ENCODE measurements at regions not wholly inside any gene's neighbourhood (a gene's known extent, or its start where the extent isn't known, plus 50 kb on each side); places are given as distances from the start of the nearest gene placed in this dataset.

DNA sequence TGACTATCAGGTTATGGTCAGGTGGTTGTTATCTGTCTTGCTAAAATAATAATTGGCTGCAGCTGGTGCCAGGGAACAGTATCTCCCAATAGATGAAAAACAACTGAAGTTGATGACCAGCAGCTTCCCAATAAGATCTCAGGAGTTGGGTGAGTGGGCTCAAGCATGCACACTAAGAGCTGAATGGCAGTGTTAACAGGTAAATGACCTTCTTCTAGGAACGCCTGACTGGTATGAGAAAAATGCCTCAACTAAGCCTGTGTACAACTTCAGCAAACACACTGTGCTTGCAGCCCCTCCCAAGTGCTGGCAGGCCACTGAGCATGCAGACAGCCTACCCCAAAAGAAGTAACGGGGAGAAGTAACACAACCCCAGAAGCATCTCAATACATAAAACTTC, 636.9 kb downstream of the ACTR3B start:
- no peaks in the 10 kb centered on the region for H3K4me1 Mint-ChIP-seq
- ChIA-PET POLR2A (no interaction called here), CTCF (no interaction called here)
- H3K4me3 Mint-ChIP-seq: no peak overlapping the region
- no peak overlapping the region for H3K27ac Mint-ChIP-seq
- no peak for ATAC-seq
- no peak for TF ChIP-seq ESRRA (CRISPR knock-in tag; IDR thresholded peaks at IDR 0.05; ENCODE audit: borderline replicate concordance)
- H3K9me3 Mint-ChIP-seq: peaks cover 90% of the 10 kb centered on the region
- peaks cover 71% of the 10 kb centered on the region for H3K36me3 Mint-ChIP-seq
- no peak for DNase-seq (ENCODE audit: low spot score)
- peaks cover 4% of the 10 kb centered on the region for H3K27me3 Mint-ChIP-seq (ENCODE audit: low read depth)

GRCh38 chr7:153397459-153397858, 637.9 kb downstream of the ACTR3B start:
- Mint-ChIP-seq H3K36me3 (peaks cover 73% of the 10 kb centered on the region), H3K4me1 (no peaks in the 10 kb centered on the region), H3K9me3 (peaks cover 90% of the 10 kb centered on the region), H3K4me3 (no peak overlapping the region), H3K27ac (no peak overlapping the region), H3K27me3 (ENCODE audit: low read depth) (no peaks in the 10 kb centered on the region; the same call in 1 of the 2 replicates)
- ChIA-PET POLR2A (no interaction called here), CTCF (no interaction called here)
- ATAC-seq (no peak), DNase-seq (ENCODE audit: low spot score) (no peak)
- TF ChIP-seq, protein P1, sequence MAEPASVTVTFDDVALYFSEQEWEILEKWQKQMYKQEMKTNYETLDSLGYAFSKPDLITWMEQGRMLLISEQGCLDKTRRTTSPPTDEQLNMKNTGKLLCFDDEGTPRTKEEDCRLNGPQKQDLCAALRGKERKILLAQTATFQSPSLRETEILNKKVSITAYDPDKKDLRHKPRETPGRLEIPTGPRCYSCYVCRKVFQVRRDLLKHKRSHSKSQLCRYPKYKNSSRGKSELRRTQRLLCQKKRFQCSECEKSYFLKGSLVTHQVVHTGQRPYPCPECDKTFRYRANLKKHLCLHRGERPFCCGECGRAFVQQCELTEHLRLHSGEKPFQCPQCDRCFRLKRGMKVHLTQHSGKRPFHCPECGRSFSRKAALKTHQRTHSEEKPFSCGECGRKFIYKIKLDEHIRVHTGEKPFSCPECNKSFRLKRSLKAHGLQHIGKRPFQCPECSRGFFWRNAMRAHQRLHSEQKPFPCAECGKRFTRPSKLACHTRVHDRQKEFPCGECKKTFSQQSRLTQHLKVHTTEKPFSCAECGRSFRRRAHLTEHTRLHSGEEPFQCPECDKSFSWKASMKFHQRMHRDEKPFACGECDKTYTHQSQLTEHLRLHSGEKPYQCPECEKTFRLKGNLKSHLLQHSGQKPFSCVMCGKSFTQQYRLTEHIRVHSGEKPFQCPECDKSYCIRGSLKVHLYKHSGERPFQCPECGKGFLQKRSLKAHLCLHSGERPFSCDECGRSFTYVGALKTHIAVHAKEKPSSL (CRISPR knock-in tag; conservative IDR thresholded peaks at IDR 0.05): no peak
- TF ChIP-seq, protein P2, sequence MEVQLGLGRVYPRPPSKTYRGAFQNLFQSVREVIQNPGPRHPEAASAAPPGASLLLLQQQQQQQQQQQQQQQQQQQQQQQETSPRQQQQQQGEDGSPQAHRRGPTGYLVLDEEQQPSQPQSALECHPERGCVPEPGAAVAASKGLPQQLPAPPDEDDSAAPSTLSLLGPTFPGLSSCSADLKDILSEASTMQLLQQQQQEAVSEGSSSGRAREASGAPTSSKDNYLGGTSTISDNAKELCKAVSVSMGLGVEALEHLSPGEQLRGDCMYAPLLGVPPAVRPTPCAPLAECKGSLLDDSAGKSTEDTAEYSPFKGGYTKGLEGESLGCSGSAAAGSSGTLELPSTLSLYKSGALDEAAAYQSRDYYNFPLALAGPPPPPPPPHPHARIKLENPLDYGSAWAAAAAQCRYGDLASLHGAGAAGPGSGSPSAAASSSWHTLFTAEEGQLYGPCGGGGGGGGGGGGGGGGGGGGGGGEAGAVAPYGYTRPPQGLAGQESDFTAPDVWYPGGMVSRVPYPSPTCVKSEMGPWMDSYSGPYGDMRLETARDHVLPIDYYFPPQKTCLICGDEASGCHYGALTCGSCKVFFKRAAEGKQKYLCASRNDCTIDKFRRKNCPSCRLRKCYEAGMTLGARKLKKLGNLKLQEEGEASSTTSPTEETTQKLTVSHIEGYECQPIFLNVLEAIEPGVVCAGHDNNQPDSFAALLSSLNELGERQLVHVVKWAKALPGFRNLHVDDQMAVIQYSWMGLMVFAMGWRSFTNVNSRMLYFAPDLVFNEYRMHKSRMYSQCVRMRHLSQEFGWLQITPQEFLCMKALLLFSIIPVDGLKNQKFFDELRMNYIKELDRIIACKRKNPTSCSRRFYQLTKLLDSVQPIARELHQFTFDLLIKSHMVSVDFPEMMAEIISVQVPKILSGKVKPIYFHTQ (CRISPR knock-in tag; IDR thresholded peaks at IDR 0.05): no peak
- TF ChIP-seq ZNF396 (CRISPR knock-in tag; IDR thresholded peaks at IDR 0.05; ENCODE audit: borderline replicate concordance): no peak
- TF ChIP-seq, protein P3, sequence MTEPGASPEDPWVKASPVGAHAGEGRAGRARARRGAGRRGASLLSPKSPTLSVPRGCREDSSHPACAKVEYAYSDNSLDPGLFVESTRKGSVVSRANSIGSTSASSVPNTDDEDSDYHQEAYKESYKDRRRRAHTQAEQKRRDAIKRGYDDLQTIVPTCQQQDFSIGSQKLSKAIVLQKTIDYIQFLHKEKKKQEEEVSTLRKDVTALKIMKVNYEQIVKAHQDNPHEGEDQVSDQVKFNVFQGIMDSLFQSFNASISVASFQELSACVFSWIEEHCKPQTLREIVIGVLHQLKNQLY (CRISPR knock-in tag; IDR thresholded peaks at IDR 0.05): no peak
- no peak for TF ChIP-seq ZNF121 (CRISPR knock-in tag; IDR thresholded peaks at IDR 0.05)
- TF ChIP-seq ZNF232 (CRISPR knock-in tag; IDR thresholded peaks at IDR 0.05): no peak
- no peak for TF ChIP-seq SMAD4 (CRISPR knock-in tag; IDR thresholded peaks at IDR 0.05)

DNA sequence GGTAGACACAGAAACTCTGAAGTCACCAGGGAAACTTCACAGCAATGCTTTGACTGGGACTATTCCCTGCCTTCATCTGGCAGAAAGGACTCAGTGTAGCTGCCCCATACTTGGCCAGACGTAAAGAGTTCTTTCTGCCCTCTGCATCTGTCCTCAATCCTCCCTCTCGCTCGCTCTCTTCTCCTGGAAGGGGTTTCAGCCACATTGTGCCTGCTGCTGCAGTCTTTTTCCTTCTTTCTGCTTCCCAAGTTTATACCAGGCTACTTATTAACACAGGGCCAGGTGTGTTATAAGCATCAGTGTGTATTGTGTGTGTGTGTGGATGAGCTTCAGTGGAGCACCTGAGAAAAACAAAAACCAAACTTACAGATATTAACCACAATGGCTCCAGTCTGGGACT, 638.4 kb downstream of the ACTR3B start:
- ATAC-seq (no peak), DNase-seq (ENCODE audit: low spot score) (no peak)
- no peak overlapping the region for H3K4me3 Mint-ChIP-seq
- POLR2A ChIA-PET: no interaction called here
- CTCF ChIA-PET: no interaction called here
- H3K27ac Mint-ChIP-seq: no peak overlapping the region
- TF ChIP-seq NFATC4 (CRISPR knock-in tag; IDR thresholded peaks at IDR 0.05) (no peak), ZNF423 (CRISPR knock-in tag; IDR thresholded peaks at IDR 0.05) (no peak), KAT7 (CRISPR knock-in tag; IDR thresholded peaks at IDR 0.05; ENCODE audit: borderline replicate concordance) (no peak)
- H3K4me1 Mint-ChIP-seq: no peaks in the 10 kb centered on the region
- H3K9me3 Mint-ChIP-seq: peaks cover 92% of the 10 kb centered on the region
- peaks cover 77% of the 10 kb centered on the region for H3K36me3 Mint-ChIP-seq
- no peaks in the 10 kb centered on the region; the same call in 1 of the 2 replicates for H3K27me3 Mint-ChIP-seq (ENCODE audit: low read depth)

DNA sequence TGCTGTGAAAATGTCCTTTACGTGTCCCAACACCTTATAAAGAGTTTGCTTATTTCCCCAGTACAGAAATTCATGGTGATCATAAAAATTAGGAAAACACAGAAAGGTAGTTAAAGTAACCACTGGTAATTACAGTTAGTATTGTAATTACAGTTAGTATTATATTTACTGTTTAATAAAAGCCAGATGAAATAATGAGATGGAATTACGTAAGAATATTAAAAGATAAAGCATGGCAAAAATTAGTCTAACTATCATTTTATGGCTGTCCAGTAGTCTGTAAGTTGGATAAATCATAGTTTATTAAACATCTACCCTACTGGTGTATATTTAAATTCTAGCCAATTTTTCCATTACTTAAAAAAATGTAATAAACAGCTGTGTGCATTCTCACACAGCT, 638.8 kb downstream of the ACTR3B start:
- ChIA-PET POLR2A (no interaction called here), CTCF (no interaction called here)
- no peaks in the 10 kb centered on the region for H3K4me1 Mint-ChIP-seq
- no peaks in the 10 kb centered on the region; the same call in 1 of the 2 replicates for H3K27me3 Mint-ChIP-seq (ENCODE audit: low read depth)
- H3K27ac Mint-ChIP-seq: no peak overlapping the region
- peaks cover 92% of the 10 kb centered on the region for H3K9me3 Mint-ChIP-seq
- H3K36me3 Mint-ChIP-seq: peaks cover 75% of the 10 kb centered on the region
- DNase-seq (ENCODE audit: low spot score) (no peak), ATAC-seq (no peak)
- H3K4me3 Mint-ChIP-seq: no peak overlapping the region
- TF ChIP-seq, protein P4, sequence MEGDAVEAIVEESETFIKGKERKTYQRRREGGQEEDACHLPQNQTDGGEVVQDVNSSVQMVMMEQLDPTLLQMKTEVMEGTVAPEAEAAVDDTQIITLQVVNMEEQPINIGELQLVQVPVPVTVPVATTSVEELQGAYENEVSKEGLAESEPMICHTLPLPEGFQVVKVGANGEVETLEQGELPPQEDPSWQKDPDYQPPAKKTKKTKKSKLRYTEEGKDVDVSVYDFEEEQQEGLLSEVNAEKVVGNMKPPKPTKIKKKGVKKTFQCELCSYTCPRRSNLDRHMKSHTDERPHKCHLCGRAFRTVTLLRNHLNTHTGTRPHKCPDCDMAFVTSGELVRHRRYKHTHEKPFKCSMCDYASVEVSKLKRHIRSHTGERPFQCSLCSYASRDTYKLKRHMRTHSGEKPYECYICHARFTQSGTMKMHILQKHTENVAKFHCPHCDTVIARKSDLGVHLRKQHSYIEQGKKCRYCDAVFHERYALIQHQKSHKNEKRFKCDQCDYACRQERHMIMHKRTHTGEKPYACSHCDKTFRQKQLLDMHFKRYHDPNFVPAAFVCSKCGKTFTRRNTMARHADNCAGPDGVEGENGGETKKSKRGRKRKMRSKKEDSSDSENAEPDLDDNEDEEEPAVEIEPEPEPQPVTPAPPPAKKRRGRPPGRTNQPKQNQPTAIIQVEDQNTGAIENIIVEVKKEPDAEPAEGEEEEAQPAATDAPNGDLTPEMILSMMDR (IDR thresholded peaks at IDR 0.05): no peak
- TF ChIP-seq, protein P5, sequence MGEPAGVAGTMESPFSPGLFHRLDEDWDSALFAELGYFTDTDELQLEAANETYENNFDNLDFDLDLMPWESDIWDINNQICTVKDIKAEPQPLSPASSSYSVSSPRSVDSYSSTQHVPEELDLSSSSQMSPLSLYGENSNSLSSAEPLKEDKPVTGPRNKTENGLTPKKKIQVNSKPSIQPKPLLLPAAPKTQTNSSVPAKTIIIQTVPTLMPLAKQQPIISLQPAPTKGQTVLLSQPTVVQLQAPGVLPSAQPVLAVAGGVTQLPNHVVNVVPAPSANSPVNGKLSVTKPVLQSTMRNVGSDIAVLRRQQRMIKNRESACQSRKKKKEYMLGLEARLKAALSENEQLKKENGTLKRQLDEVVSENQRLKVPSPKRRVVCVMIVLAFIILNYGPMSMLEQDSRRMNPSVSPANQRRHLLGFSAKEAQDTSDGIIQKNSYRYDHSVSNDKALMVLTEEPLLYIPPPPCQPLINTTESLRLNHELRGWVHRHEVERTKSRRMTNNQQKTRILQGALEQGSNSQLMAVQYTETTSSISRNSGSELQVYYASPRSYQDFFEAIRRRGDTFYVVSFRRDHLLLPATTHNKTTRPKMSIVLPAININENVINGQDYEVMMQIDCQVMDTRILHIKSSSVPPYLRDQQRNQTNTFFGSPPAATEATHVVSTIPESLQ (CRISPR knock-in tag; IDR thresholded peaks at IDR 0.05): no peak
- no peak for TF ChIP-seq IRF1 (CRISPR knock-in tag; IDR thresholded peaks at IDR 0.05)
- TF ChIP-seq NR1H2 (CRISPR knock-in tag; IDR thresholded peaks at IDR 0.05): no peak
- no peak for TF ChIP-seq ZNF138 (CRISPR knock-in tag; conservative IDR thresholded peaks at IDR 0.05)
- no peak for TF ChIP-seq MXD4 (CRISPR knock-in tag; IDR thresholded peaks at IDR 0.05; ENCODE audit: borderline replicate concordance)
- TF ChIP-seq, protein P1 (CRISPR knock-in tag; conservative IDR thresholded peaks at IDR 0.05): no peak

Data from WTC11 (cell line).